Right lobe of liver (tissue), 6 donors: ENCODE measurements at regions not wholly inside any gene's neighbourhood (a gene's known extent, or its start where the extent isn't known, plus 50 kb on each side); places are given as distances from the start of the nearest gene placed in this dataset.

Experiments used
- ATAC-seq, 4 donors: fragments of 200-7000 bp; cut with Tn5 transposase; one replicate each; pipeline ENCODE4 v1.9.1; 2020; ENCODE audit warnings: mild to moderate bottlenecking in 4 of 4, moderate library complexity in 4 of 4
- DNase-seq, 3 donors: peaks; one replicate each; pipeline ENCODE4 v3.0.0-alpha.2; 2020
- H3K27ac ChIP-seq, 3 donors: fragments of 200-600 bp; one replicate each; pipeline ENCODE4 v1.8.0; 2022
- H3K27me3 ChIP-seq, 2 donors: fragments of 200-600 bp; one replicate each; pipeline ENCODE4 v1.8.0; 2022
- H3K36me3 ChIP-seq, 4 donors: fragments of 200-600 bp; sonication (generic) in 1 of 4; one replicate each; pipeline versions ENCODE4 v1.5.1 to v1.8.0; 2017 to 2022; ENCODE audit warnings: control low read depth in 1 of 4
- H3K4me1 ChIP-seq, 4 donors: fragments of 200-600 bp; sonication (generic) in 1 of 4; one replicate each; pipeline versions ENCODE4 v1.5.1 to v1.8.0; 2017 to 2022; ENCODE audit warnings: control low read depth in 1 of 4
- H3K4me3 ChIP-seq, 3 donors: fragments of 200-600 bp; one replicate each; pipeline ENCODE4 v1.8.0; 2022
- H3K9me3 ChIP-seq, 4 donors: fragments of 200-600 bp; sonication (generic) in 1 of 4; one replicate each; pipeline versions ENCODE4 v1.5.1 to v1.8.0; 2017 to 2022; ENCODE audit warnings: control low read depth in 1 of 4
- POLR2A ChIP-seq: fragments of 450-650 bp; IDR thresholded peaks from one replicate; pipeline ENCODE4 v1.6.1; 2017; ENCODE audit warnings: antibody characterized with exemption, mild to moderate bottlenecking
- WGBS: methylation state at CpG from one replicate; pipeline ENCODE4 v1.1.6; 2018; ENCODE audit warnings: low coverage, low lambda C conversion rate; ENCODE audit not compliant: insufficient coverage; ENCODE audit errors: missing lambda C conversion rate; 5-methylcytosine and 5-hydroxymethylcytosine counted together
- intact Hi-C, 2 donors: fragments of 100-400 bp; cut with DNase I; formaldehyde crosslinking; loops; one replicate each; pipeline versions ENCODE4 v1.11.2 to v1.14.1; 2022
- TF ChIP-seq, protein P1 (sequence below), 4 donors: fragments of 200-600 bp in 3 of 4; fragments of 450-650 bp in 1 of 4; IDR thresholded peaks; one replicate each; pipeline versions ENCODE4 v1.5.1 to v1.8.0; 2016 to 2022; ENCODE audit warnings: antibody characterized with exemption in 4 of 4, mild to moderate bottlenecking in 2 of 4
- donor health status: DM: no; HTN: yes; CAD: no.
- donor health status: DM: no; HTN: no; CAD: no.
- donor health status: DM: no; HTN: no; CAD: no.
- donor health status: DM: no; HTN: yes; CAD: no.
- donor health status: DM: no; HTN: yes; CAD: no.

DNA sequence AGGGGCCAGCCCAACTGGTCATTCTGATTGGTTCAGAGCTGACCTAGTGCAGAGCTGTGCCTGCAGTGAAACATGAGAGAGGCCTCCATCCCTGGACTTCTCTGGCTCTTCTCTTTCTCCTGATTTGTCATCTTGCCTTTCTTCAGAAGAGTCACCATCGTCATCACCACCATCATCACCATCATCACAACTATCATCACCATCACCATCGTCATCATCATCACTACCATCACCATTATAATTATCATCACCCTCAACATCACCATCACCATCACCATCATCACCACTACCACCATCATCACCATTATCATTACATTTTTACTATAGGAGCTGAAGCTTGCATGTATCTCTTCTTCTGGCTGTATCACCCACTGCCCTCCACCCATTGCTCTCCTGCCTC, 94.5 kb upstream of the FAM20A start:
- Histone ChIP-seq H3K4me3 (no peak overlapping the region), H3K27ac (no peak overlapping the region), H3K9me3 (no peaks in the 10 kb centered on the region), H3K27me3 (no peaks in the 10 kb centered on the region), H3K4me1 (peaks cover 0 to 3% (median 0%) of the 10 kb centered on the region in 4 donors), H3K36me3 (no peaks in the 10 kb centered on the region)
- intact Hi-C loops = no loop called here
- TF ChIP-seq, protein P1, sequence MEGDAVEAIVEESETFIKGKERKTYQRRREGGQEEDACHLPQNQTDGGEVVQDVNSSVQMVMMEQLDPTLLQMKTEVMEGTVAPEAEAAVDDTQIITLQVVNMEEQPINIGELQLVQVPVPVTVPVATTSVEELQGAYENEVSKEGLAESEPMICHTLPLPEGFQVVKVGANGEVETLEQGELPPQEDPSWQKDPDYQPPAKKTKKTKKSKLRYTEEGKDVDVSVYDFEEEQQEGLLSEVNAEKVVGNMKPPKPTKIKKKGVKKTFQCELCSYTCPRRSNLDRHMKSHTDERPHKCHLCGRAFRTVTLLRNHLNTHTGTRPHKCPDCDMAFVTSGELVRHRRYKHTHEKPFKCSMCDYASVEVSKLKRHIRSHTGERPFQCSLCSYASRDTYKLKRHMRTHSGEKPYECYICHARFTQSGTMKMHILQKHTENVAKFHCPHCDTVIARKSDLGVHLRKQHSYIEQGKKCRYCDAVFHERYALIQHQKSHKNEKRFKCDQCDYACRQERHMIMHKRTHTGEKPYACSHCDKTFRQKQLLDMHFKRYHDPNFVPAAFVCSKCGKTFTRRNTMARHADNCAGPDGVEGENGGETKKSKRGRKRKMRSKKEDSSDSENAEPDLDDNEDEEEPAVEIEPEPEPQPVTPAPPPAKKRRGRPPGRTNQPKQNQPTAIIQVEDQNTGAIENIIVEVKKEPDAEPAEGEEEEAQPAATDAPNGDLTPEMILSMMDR (IDR thresholded peaks at IDR 0.05) = no peak
- TF ChIP-seq POLR2A = no peak
- 70% methylated on average over 2 of the region's 2 CpGs for WGBS
- ATAC-seq = no peak
- no peak for DNase-seq

DNA sequence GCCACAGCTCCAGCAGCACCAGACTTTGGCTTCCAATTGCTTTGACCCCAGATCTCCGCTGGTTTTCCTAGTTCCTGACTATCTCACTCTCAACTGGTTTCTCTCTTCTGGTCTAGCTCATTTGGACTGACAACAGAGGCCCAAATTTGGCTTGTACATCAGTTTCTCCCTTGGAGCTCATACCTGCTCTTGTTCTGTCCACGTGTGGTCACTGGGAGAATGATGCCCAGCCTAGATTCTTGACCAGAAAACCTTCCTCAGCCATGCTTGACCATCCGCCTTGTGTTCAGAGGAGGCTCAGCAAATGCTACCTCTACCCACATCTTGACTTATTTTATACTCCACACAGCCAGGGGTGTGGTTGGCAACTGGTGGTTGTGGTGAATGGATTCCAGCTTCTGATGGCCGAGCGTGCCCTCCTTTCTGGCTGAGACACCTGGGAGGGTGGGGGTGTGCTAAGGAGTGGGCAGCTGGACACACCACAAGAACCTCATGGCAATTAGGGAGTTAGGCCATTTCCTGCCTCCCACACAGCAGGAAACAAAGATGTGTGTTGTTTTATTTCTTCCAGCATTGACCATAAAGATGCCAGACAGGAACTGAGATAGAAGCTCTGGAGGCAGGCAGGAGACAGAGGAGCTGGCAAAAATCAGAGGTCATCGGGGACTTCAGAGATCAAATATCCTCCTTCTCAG, 93.8 kb upstream of the FAM20A start:
- no peak for TF ChIP-seq POLR2A
- TF ChIP-seq, protein P1 (IDR thresholded peaks at IDR 0.05) = no peak
- no peaks in the 10 kb centered on the region for H3K36me3 ChIP-seq
- no peak overlapping the region for H3K27ac ChIP-seq
- intact Hi-C loops = no loop called here
- H3K4me1 ChIP-seq = peaks cover 0 to 3% (median 0%) of the 10 kb centered on the region in 4 donors
- WGBS = 73% methylated on average over 5 of the region's 6 CpGs
- no peaks in the 10 kb centered on the region for H3K9me3 ChIP-seq
- ATAC-seq (no peak), DNase-seq (no peak)
- no peaks in the 10 kb centered on the region for H3K27me3 ChIP-seq
- no peak overlapping the region for H3K4me3 ChIP-seq

DNA sequence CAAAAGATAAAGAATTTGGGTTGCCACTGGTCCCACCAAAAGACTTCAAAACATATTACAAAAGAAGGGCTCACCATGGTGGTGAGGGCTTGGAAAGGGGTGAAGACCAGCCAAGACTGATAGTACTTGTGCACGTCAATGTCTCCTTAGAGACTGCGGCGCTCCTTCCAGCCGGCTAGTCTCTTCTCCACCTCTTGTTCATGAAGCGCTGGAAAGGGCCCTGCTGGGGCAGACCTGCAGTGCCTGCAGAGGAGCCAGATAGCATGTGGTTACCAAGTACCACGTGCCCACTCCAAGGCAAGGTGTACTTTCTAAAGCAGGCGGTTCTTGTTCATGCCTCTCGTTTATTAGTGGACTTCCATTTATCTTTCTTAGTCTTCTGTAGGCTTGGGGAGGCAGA, 92.7 kb upstream of the FAM20A start:
- TF ChIP-seq POLR2A = no peak
- TF ChIP-seq, protein P1 (IDR thresholded peaks at IDR 0.05) = no peak
- ATAC-seq = no peak

DNA sequence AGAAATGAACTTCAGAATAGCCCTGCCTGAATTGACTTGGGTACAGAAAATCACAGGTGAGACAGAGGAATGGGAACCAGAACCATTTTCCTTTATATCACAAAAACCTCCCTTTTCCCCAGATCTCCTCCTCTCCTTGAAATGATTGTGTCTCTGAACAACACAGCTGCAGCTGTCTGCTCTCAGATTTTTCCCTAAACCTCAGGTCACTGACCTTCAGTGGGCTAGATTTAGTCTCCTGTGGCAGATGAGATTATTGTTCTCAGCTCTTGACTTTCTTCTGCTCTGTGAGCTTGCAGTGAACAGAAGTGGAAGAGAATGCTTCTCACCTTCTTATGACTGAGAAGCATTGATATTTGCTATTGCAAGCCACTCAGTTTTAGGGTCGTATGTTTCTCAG, 92.3 kb upstream of the FAM20A start:
- no peaks in the 10 kb centered on the region for H3K9me3 ChIP-seq
- H3K4me3 ChIP-seq = no peak overlapping the region
- H3K27ac ChIP-seq = no peak overlapping the region
- H3K36me3 ChIP-seq = no peaks in the 10 kb centered on the region
- no peak for DNase-seq
- H3K27me3 ChIP-seq = no peaks in the 10 kb centered on the region
- TF ChIP-seq, protein P1 (IDR thresholded peaks at IDR 0.05) = no peak
- no peak for TF ChIP-seq POLR2A
- peaks cover 0 to 3% (median 0%) of the 10 kb centered on the region in 4 donors for H3K4me1 ChIP-seq
- WGBS = 80% methylated on average over 1 of the region's 1 CpG
- ATAC-seq = no peak
- intact Hi-C loops = no loop called here

More for the DNA sequence above, 92.7 kb upstream of the FAM20A start:
- Histone ChIP-seq H3K36me3 (no peaks in the 10 kb centered on the region), H3K27ac (no peak overlapping the region), H3K4me3 (no peak overlapping the region), H3K9me3 (no peaks in the 10 kb centered on the region), H3K27me3 (no peaks in the 10 kb centered on the region), H3K4me1 (peaks cover 0 to 3% (median 0%) of the 10 kb centered on the region in 4 donors)
- DNase-seq = no peak
- intact Hi-C loops = no loop called here
- 96% methylated on average over 6 of the region's 8 CpGs for WGBS
